HG03442 (cell line): ENCODE measurements at regions not wholly inside any gene's neighbourhood (a gene's known extent, or its start where the extent isn't known, plus 50 kb on each side); places are given as distances from the start of the nearest gene placed in this dataset.

Experiments used
- ATAC-seq: cut with Tn5 transposase; IDR thresholded peaks from one replicate; pipeline ENCODE4 v1.9.1; 2021; ENCODE audit warnings: mild to moderate bottlenecking, moderate library complexity; ENCODE audit not compliant: unreplicated experiment

- no peak for ATAC-seq
Observed at GRCh38 chr2:191601060-191601459, 76.9 kb upstream of the NABP1 start.

- no peak for ATAC-seq
Observed at GRCh38 chr2:191604154-191604553, 73.8 kb upstream of the NABP1 start.

GRCh38 chr2:191607096-191607495 lies 70.8 kb upstream of the NABP1 start:
- no peak for ATAC-seq

GRCh38 chr2:191610756-191611155 lies 67.2 kb upstream of the NABP1 start:
- no peak for ATAC-seq

GRCh38 chr2:191611614-191612013 lies 66.3 kb upstream of the NABP1 start:
- ATAC-seq, result peak; percentile 97

GRCh38 chr2:191612496-191612895 lies 65.4 kb upstream of the NABP1 start:
- no peak for ATAC-seq

- no peak for ATAC-seq
Observed at GRCh38 chr2:191614759-191615158, 63.2 kb upstream of the NABP1 start.

- ATAC-seq, result no peak
Observed at GRCh38 chr2:191615596-191615995, 62.3 kb upstream of the NABP1 start.

GRCh38 chr2:191617575-191617974 lies 60.4 kb upstream of the NABP1 start:
- ATAC-seq, result peak; percentile 90

GRCh38 chr2:191618046-191618780 lies 59.7 kb upstream of the NABP1 start:
- no peak for ATAC-seq

GRCh38 chr2:191618786-191619185 lies 59.1 kb upstream of the NABP1 start:
- no peak for ATAC-seq

- ATAC-seq, result no peak
Observed at GRCh38 chr2:191620144-191620543, 57.8 kb upstream of the NABP1 start.

GRCh38 chr2:191622374-191623320 lies 55.3 kb upstream of the NABP1 start:
- ATAC-seq, result no peak

- ATAC-seq, result peak; percentile 66
Observed at GRCh38 chr2:191625016-191625415, 52.9 kb upstream of the NABP1 start.

GRCh38 chr2:191625446-191625845 lies 52.5 kb upstream of the NABP1 start:
- no peak for ATAC-seq

GRCh38 chr2:191626497-191627151 lies 51.3 kb upstream of the NABP1 start:
- ATAC-seq, result no peak

GRCh38 chr2:191627518-191627917 lies 50.4 kb upstream of the NABP1 start:
- no peak for ATAC-seq
